Prostate gland (tissue), 2 donors: ENCODE measurements at regions not wholly inside any gene's neighbourhood (a gene's known extent, or its start where the extent isn't known, plus 50 kb on each side); places are given as distances from the start of the nearest gene placed in this dataset.

ENCODE experiments used
- CTCF ChIP-seq, 4 experiments: fragments of 200-600 bp in 2 of 4; fragments of 450-650 bp in 2 of 4; sonication (generic) in 2 of 4; IDR thresholded peaks; 1 replicate in 3 of 4; 2 replicates in 1 of 4; pipeline ENCODE4 v1.5.1; 2016 to 2019; ENCODE audit warnings: antibody characterized with exemption in 4 of 4, mild to moderate bottlenecking in 2 of 4, moderate library complexity in 2 of 4
- POLR2A ChIP-seq: fragments of 450-650 bp; IDR thresholded peaks from one replicate; pipeline ENCODE4 v1.6.1; 2016; ENCODE audit warnings: antibody characterized with exemption, mild to moderate bottlenecking

GRCh38 chr6:14059791-14060436 is 57.7 kb upstream of the CD83 start:
- no peak for TF ChIP-seq POLR2A
- TF ChIP-seq CTCF (IDR thresholded peaks at IDR 0.05) = no peak
